WTC11 (cell line): ENCODE measurements at regions not wholly inside any gene's neighbourhood (a gene's known extent, or its start where the extent isn't known, plus 50 kb on each side); places are given as distances from the start of the nearest gene placed in this dataset.

ENCODE experiments used
- ATAC-seq: fragments of 200-7000 bp; cut with Tn5 transposase; 2 replicates; pipeline ENCODE4 v1.10.0; 2021; ENCODE audit warnings: mild to moderate bottlenecking, moderate library complexity
- CTCF ChIA-PET: fragments of 300-600 bp; sonication (Branson Sonifier 250); formaldehyde crosslinking; loops from one replicate; lab custom pipeline; 2021; ENCODE audit warnings: antibody characterized with exemption; lab: Charles Lee
- POLR2A ChIA-PET: fragments of 350-600 bp; sonication (Branson Sonifier 250); formaldehyde crosslinking; loops from one replicate; lab custom pipeline; 2021; ENCODE audit warnings: antibody characterized with exemption; lab: Charles Lee
- DNase-seq: peaks from one replicate; pipeline ENCODE4 v3.0.0; 2021; ENCODE audit warnings: low spot score
- H3K27ac Mint-ChIP-seq: 2 replicates; pipeline ENCODE4 v1.8.0; 2021; ENCODE audit warnings: mixed read lengths
- H3K27me3 Mint-ChIP-seq: 2 replicates; pipeline ENCODE4 v1.8.0; 2021; ENCODE audit warnings: low read depth, mild to moderate bottlenecking, moderate library complexity, mixed read lengths
- H3K36me3 Mint-ChIP-seq: 2 replicates; pipeline ENCODE4 v1.8.0; 2021; ENCODE audit warnings: mixed read lengths
- H3K4me1 Mint-ChIP-seq: 2 replicates; pipeline ENCODE4 v1.8.0; 2022; ENCODE audit warnings: mixed read lengths
- H3K4me3 Mint-ChIP-seq: 2 replicates; pipeline ENCODE4 v1.8.0; 2021; ENCODE audit warnings: mild to moderate bottlenecking, moderate library complexity, mixed read lengths
- H3K9me3 Mint-ChIP-seq: 2 replicates; pipeline ENCODE4 v1.8.0; 2021; ENCODE audit warnings: mixed read lengths
- ATF3 ChIP-seq: sonication (generic); formaldehyde crosslinking; conservative IDR thresholded peaks from 2 replicates; pipeline ENCODE4 v1.8.1; 2022; ENCODE audit warnings: mild to moderate bottlenecking, missing genetic modification reagents
- CREM ChIP-seq: sonication (generic); formaldehyde crosslinking; IDR thresholded peaks from 2 replicates; pipeline ENCODE4 v1.8.1; 2022; ENCODE audit warnings: mild to moderate bottlenecking, missing genetic modification reagents, moderate library complexity
- E2F4 ChIP-seq: sonication (generic); formaldehyde crosslinking; IDR thresholded peaks from 2 replicates; pipeline ENCODE4 v1.8.1; 2022; ENCODE audit warnings: low read depth, mild to moderate bottlenecking, moderate library complexity, missing genetic modification reagents, borderline replicate concordance
- FOXK1 ChIP-seq: sonication (generic); formaldehyde crosslinking; IDR thresholded peaks from 2 replicates; pipeline ENCODE4 v1.8.0; 2022; ENCODE audit warnings: mild to moderate bottlenecking, moderate library complexity, missing genetic modification reagents
- HMGA2 ChIP-seq: fragments of 250-450 bp; sonication (Bioruptor Pico); IDR thresholded peaks from 2 replicates; pipeline ENCODE4 v1.4.0; 2021; ENCODE audit warnings: mild to moderate bottlenecking, moderate library complexity
- IRF1 ChIP-seq: sonication (generic); formaldehyde crosslinking; IDR thresholded peaks from 2 replicates; pipeline ENCODE4 v1.8.0; 2023; ENCODE audit warnings: missing genetic modification reagents
- JAZF1 ChIP-seq: fragments of 250-450 bp; sonication (Bioruptor Pico); IDR thresholded peaks from 2 replicates; pipeline ENCODE4 v1.9.0; 2021; ENCODE audit warnings: moderate library complexity, mild to moderate bottlenecking, inconsistent platforms
- KAT7 ChIP-seq: sonication (generic); formaldehyde crosslinking; IDR thresholded peaks from 2 replicates; pipeline ENCODE4 v1.8.1; 2023; ENCODE audit warnings: missing genetic modification reagents, mild to moderate bottlenecking, borderline replicate concordance
- MAX ChIP-seq: sonication (generic); formaldehyde crosslinking; IDR thresholded peaks from 2 replicates; pipeline ENCODE4 v1.8.0; 2022; ENCODE audit warnings: mild to moderate bottlenecking, missing genetic modification reagents
- MLX ChIP-seq: sonication (generic); formaldehyde crosslinking; IDR thresholded peaks from 2 replicates; pipeline ENCODE4 v1.8.1; 2023; ENCODE audit warnings: mild to moderate bottlenecking, missing genetic modification reagents, moderate library complexity
- MYBL2 ChIP-seq: sonication (generic); formaldehyde crosslinking; IDR thresholded peaks from 2 replicates; pipeline ENCODE4 v1.8.1; 2023; ENCODE audit warnings: mild to moderate bottlenecking, moderate library complexity, missing genetic modification reagents
- NR1H2 ChIP-seq: sonication (generic); formaldehyde crosslinking; IDR thresholded peaks from 2 replicates; pipeline ENCODE4 v1.9.0; 2021; ENCODE audit warnings: mild to moderate bottlenecking, moderate library complexity, missing genetic modification reagents
- RORB ChIP-seq: fragments of 250-450 bp; sonication (Bioruptor Pico); IDR thresholded peaks from 2 replicates; pipeline ENCODE4 v1.9.0; 2021; ENCODE audit warnings: mild to moderate bottlenecking
- ZMAT4 ChIP-seq: fragments of 250-450 bp; sonication (Bioruptor Pico); IDR thresholded peaks from 2 replicates; pipeline ENCODE4 v1.9.0; 2021; ENCODE audit warnings: mild to moderate bottlenecking
- ZNF219 ChIP-seq: sonication (generic); formaldehyde crosslinking; IDR thresholded peaks from 2 replicates; pipeline ENCODE4 v1.8.0; 2023; ENCODE audit warnings: missing genetic modification reagents, mild to moderate bottlenecking, borderline replicate concordance
- ZNF416 ChIP-seq: fragments of 250-450 bp; sonication (Bioruptor Pico); IDR thresholded peaks from 2 replicates; pipeline ENCODE4 v1.9.0; 2021; ENCODE audit warnings: mild to moderate bottlenecking, inconsistent platforms
- TF ChIP-seq, protein P1 (sequence below): sonication (generic); formaldehyde crosslinking; IDR thresholded peaks from 2 replicates; pipeline ENCODE4 v1.8.1; 2022; ENCODE audit warnings: missing genetic modification reagents, borderline replicate concordance
- TF ChIP-seq, protein P2 (sequence below): fragments of 250-450 bp; sonication (Bioruptor Pico); IDR thresholded peaks from 2 replicates; pipeline ENCODE4 v2.1.2; 2022; ENCODE audit warnings: mild to moderate bottlenecking, moderate library complexity
- TF ChIP-seq, protein P3 (sequence below): sonication (generic); formaldehyde crosslinking; IDR thresholded peaks from 2 replicates; pipeline ENCODE4 v1.8.0; 2022; ENCODE audit warnings: mild to moderate bottlenecking, missing genetic modification reagents

DNA sequence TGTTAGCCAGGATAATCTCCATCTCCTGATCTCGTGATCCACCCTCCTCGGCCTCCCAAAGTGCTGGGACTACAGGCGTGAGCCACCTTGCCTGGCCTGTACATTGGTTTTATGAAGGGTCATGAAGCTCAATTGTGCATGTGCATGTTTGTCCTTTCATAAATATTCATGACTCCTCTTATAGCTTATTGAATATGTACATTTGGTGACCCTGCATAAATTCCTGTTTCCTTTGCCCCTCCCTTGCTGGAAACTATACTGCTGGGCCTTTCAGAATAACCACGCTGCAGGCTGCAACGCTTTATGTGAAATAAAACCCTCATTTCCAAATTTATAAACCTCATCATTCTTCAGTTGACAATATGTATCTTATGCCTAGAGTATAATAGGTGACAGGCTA lies 978.0 kb upstream of the LCORL start (continued):
- TF ChIP-seq, protein P1, sequence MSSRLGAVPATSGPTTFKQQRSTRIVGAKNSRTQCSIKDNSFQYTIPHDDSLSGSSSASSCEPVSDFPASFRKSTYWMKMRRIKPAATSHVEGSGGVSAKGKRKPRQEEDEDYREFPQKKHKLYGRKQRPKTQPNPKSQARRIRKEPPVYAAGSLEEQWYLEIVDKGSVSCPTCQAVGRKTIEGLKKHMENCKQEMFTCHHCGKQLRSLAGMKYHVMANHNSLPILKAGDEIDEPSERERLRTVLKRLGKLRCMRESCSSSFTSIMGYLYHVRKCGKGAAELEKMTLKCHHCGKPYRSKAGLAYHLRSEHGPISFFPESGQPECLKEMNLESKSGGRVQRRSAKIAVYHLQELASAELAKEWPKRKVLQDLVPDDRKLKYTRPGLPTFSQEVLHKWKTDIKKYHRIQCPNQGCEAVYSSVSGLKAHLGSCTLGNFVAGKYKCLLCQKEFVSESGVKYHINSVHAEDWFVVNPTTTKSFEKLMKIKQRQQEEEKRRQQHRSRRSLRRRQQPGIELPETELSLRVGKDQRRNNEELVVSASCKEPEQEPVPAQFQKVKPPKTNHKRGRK, result no peak
- no peak for TF ChIP-seq CREM (CRISPR knock-in tag)
- TF ChIP-seq, all 79 proteins: peak for 0

GRCh38 chr4:18981234-18981615 lies 959.7 kb upstream of the LCORL start:
- Mint-ChIP-seq H3K27ac (no peak overlapping the region), H3K9me3 (peaks cover 16% of the 10 kb centered on the region), H3K27me3 (no peaks in the 10 kb centered on the region), H3K4me1 (0 out of 2 replicates have a peak, but pooled peaks cover 6% of the 10 kb centered on the region), H3K4me3 (no peak overlapping the region), H3K36me3 (peaks cover 8% of the 10 kb centered on the region; the same call in 1 of the 2 replicates)
- ChIA-PET CTCF (no interaction called here), POLR2A (no interaction called here)
- no peak for ATAC-seq
- TF ChIP-seq IRF1 (CRISPR knock-in tag), result no peak
- no peak for TF ChIP-seq RORB
- no peak for TF ChIP-seq MAX (CRISPR knock-in tag)
- TF ChIP-seq ZNF219 (CRISPR knock-in tag), result no peak
- no peak for TF ChIP-seq MYBL2 (CRISPR knock-in tag)
- TF ChIP-seq KAT7 (CRISPR knock-in tag), result no peak
- no peak for TF ChIP-seq E2F4 (CRISPR knock-in tag)
- no peak for TF ChIP-seq FOXK1
- no peak for TF ChIP-seq JAZF1 (CRISPR knock-in tag)
- no peak for TF ChIP-seq ZNF416 (CRISPR knock-in tag)
- TF ChIP-seq ZMAT4 (CRISPR knock-in tag), result no peak
- no peak for TF ChIP-seq NR1H2 (CRISPR knock-in tag)
- no peak for TF ChIP-seq HMGA2 (CRISPR knock-in tag)
- no peak for TF ChIP-seq ATF3 (CRISPR knock-in tag)
- TF ChIP-seq, protein P2, sequence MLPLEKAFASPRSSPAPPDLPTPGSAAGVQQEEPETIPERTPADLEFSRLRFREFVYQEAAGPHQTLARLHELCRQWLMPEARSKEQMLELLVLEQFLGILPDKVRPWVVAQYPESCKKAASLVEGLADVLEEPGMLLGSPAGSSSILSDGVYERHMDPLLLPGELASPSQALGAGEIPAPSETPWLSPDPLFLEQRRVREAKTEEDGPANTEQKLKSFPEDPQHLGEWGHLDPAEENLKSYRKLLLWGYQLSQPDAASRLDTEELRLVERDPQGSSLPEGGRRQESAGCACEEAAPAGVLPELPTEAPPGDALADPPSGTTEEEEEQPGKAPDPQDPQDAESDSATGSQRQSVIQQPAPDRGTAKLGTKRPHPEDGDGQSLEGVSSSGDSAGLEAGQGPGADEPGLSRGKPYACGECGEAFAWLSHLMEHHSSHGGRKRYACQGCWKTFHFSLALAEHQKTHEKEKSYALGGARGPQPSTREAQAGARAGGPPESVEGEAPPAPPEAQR, result no peak
- TF ChIP-seq, protein P3, sequence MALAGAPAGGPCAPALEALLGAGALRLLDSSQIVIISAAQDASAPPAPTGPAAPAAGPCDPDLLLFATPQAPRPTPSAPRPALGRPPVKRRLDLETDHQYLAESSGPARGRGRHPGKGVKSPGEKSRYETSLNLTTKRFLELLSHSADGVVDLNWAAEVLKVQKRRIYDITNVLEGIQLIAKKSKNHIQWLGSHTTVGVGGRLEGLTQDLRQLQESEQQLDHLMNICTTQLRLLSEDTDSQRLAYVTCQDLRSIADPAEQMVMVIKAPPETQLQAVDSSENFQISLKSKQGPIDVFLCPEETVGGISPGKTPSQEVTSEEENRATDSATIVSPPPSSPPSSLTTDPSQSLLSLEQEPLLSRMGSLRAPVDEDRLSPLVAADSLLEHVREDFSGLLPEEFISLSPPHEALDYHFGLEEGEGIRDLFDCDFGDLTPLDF (CRISPR knock-in tag), result no peak
- TF ChIP-seq MLX (CRISPR knock-in tag), result no peak
- DNase-seq, result no peak
